ENCODE measurements at regions not wholly inside any gene's neighbourhood (a gene's known extent, or its start where the extent isn't known, plus 50 kb on each side); places are given as distances from the start of the nearest gene placed in this dataset.

- POLR2A ChIA-PET = no interaction called here
- ATAC-seq = no peak
- RAD21 ChIA-PET (ENCODE audit: unreplicated experiment) = no interaction called here
- Histone ChIP-seq H3K4me1 (ENCODE audit: control insufficient read depth, insufficient read depth, low read length) (no peaks in the 10 kb centered on the region), H3K4me3 (no peak overlapping the region), H3K79me2 (ENCODE audit: control insufficient read depth, insufficient read depth, low read length) (no peaks in the 10 kb centered on the region), H3K36me3 (ENCODE audit: control insufficient read depth in 2 of 2, insufficient read depth in 2 of 2, low read length in 1 of 2) (no peaks in the 10 kb centered on the region), H4K20me1 (ENCODE audit: control insufficient read depth, insufficient read depth) (no peaks in the 10 kb centered on the region), H3K27me3 (replicated peaks in 1 of 2; ENCODE audit: control insufficient read depth in 2 of 2, insufficient read depth in 2 of 2, low read length in 1 of 2) (no peaks in the 10 kb centered on the region), H2AFZ (ENCODE audit: control insufficient read depth, low read depth, low read length) (no peak overlapping the region), H3K9me3 (replicated peaks; ENCODE audit: control insufficient read depth, insufficient read depth, low read length) (no peaks in the 10 kb centered on the region), H3K9ac (ENCODE audit: control insufficient read depth, insufficient read depth, low read length) (no peak overlapping the region), H3K27ac (ENCODE audit: control insufficient read depth, insufficient read depth) (no peak overlapping the region), H3K4me2 (ENCODE audit: control insufficient read depth, insufficient read depth) (no peak overlapping the region)
- CTCF ChIA-PET = interaction anchor here (0.8 kb wide), 1 partner anchor 309 kb away, joined by 4 read pairs; no protein-coding TSS in a partner anchor
- no peak for FAIRE-seq
- intact Hi-C loops (cut with micrococcal nuclease; ENCODE audit: unreplicated experiment) (no loop called here), in situ Hi-C loops (cut with MboI) (no loop called here)
- TF ChIP-seq RAD21 (IDR thresholded peaks at IDR 0.05; ENCODE audit: insufficient read depth, low read depth, low read length) = no peak
- TF ChIP-seq ZBTB40 (IDR thresholded peaks at IDR 0.05; ENCODE audit: borderline replicate concordance) = no peak
- no peak for TF ChIP-seq ZSCAN29 (IDR thresholded peaks at IDR 0.05)
- no peak for TF ChIP-seq GATAD2B (conservative IDR thresholded peaks at IDR 0.05; ENCODE audit: low read depth)
- no peak for TF ChIP-seq MEF2A (IDR thresholded peaks at IDR 0.05; ENCODE audit: insufficient read depth, low read depth, low read length)
- TF ChIP-seq ZBTB4 (CRISPR knock-in tag; IDR thresholded peaks at IDR 0.05) = no peak
- no peak for TF ChIP-seq HDAC2 (IDR thresholded peaks at IDR 0.05)
- TF ChIP-seq USF1 (IDR thresholded peaks at IDR 0.05; ENCODE audit: borderline replicate concordance, extremely low read length, insufficient read depth, low read depth, low read length) = no peak
- TF ChIP-seq TBL1XR1 (IDR thresholded peaks at IDR 0.05; ENCODE audit: low read depth, low read length) = no peak
- TF ChIP-seq MAX (IDR thresholded peaks at IDR 0.05; ENCODE audit: low read depth, low read length) = no peak
- no peak for DNase-seq (ENCODE audit: low read depth, low spot score)
- SMC1A ChIA-PET (ENCODE audit: uncharacterized antibody, unreplicated experiment) = interaction anchor here (1.6 kb wide), 1 partner anchor 9 kb away, joined by 3 read pairs; no protein-coding TSS in a partner anchor
- WGBS (ENCODE audit: insufficient coverage, insufficient replicate concordance, low lambda C conversion rate, missing lambda C conversion rate) = 33% methylated on average over 3 of the region's 3 CpGs
- no TSS peak for BruUV-seq (replicated peaks)
Observed at GRCh38 chr5:109982966-109983534, 293.3 kb downstream of the MAN2A1 start.

Measured in GM12878 (cell line).